Neural cell (in vitro differentiated cells): ENCODE measurements at regions not wholly inside any gene's neighbourhood (a gene's known extent, or its start where the extent isn't known, plus 50 kb on each side); places are given as distances from the start of the nearest gene placed in this dataset.

ENCODE experiments used
- H2AFZ ChIP-seq: fragments of 200-600, 300-800 bp; sonication (generic), shearing (Covaris generic); 2 replicates; pipeline ENCODE4 v1.6.0; 2014; ENCODE audit warnings: low read depth, mild to moderate bottlenecking, antibody characterized with exemption, low read length, moderate library complexity
- H3F3A ChIP-seq: fragments of 200-600 bp; shearing (Covaris generic); 2 replicates; pipeline ENCODE4 v1.6.1; 2016; ENCODE audit warnings: mild to moderate bottlenecking, moderate library complexity, mixed read lengths, antibody characterized with exemption, low read length; ENCODE audit not compliant: insufficient read depth, poor library complexity, severe bottlenecking
- H3K27ac ChIP-seq: fragments of 200-600, 300-800 bp; sonication (generic), shearing (Covaris generic); 2 replicates; pipeline ENCODE4 v1.5.1; 2014; ENCODE audit warnings: mild to moderate bottlenecking, low read length, moderate library complexity
- H3K27me3 ChIP-seq: fragments of 300-800, 200-600 bp; sonication (generic), shearing (Covaris generic); 2 replicates; pipeline ENCODE4 v1.6.0; 2014; ENCODE audit warnings: mild to moderate bottlenecking, low read depth, low read length, moderate library complexity; ENCODE audit not compliant: insufficient read depth
- H3K36me3 ChIP-seq: fragments of 300-800, 200-600 bp; sonication (generic), shearing (Covaris generic); 2 replicates; pipeline ENCODE4 v1.5.1; 2014; ENCODE audit warnings: mild to moderate bottlenecking, antibody characterized with exemption, low read length, moderate library complexity; ENCODE audit not compliant: insufficient read depth
- H3K4me2 ChIP-seq: fragments of 300-800, 200-600 bp; sonication (generic), shearing (Covaris generic); 2 replicates; pipeline ENCODE4 v1.6.0; 2014; ENCODE audit warnings: mild to moderate bottlenecking, low read length
- H3K4me3 ChIP-seq: fragments of 300-800, 200-600 bp; sonication (generic), shearing (Covaris generic); 2 replicates; pipeline ENCODE4 v1.5.1; 2014; ENCODE audit warnings: mild to moderate bottlenecking, low read length, moderate library complexity
- H3K79me2 ChIP-seq: fragments of 200-600 bp; shearing (Covaris generic); replicated peaks from 2 replicates; pipeline ENCODE4 v1.6.0; 2014; ENCODE audit warnings: mild to moderate bottlenecking, low read length, moderate library complexity; ENCODE audit not compliant: insufficient read depth
- H3K9ac ChIP-seq: fragments of 300-800, 200-600 bp; sonication (generic), shearing (Covaris generic); 2 replicates; pipeline ENCODE4 v1.6.1; 2016; ENCODE audit warnings: mild to moderate bottlenecking, low read length, mixed read lengths
- H3K9me2 ChIP-seq: fragments of 200-600 bp; shearing (Covaris generic); 2 replicates; pipeline ENCODE4 v1.6.1; 2016; ENCODE audit warnings: mild to moderate bottlenecking, low read length, mixed read lengths; ENCODE audit not compliant: insufficient read depth
- H3K9me3 ChIP-seq: fragments of 200-600, 300-800 bp; sonication (generic), shearing (Covaris generic); 2 replicates; pipeline ENCODE4 v1.6.1; 2016; ENCODE audit warnings: mild to moderate bottlenecking, mixed run types, low read length, moderate library complexity, mixed read lengths
- H4K20me1 ChIP-seq: fragments of 200-600 bp; shearing (Covaris generic); 2 replicates; pipeline ENCODE4 v1.6.1; 2016; ENCODE audit warnings: mild to moderate bottlenecking, mixed run types; ENCODE audit not compliant: insufficient read depth
- CTCF ChIP-seq: fragments of 450-650 bp; IDR thresholded peaks from 2 replicates; pipeline ENCODE4 v1.5.1; 2014; ENCODE audit warnings: antibody characterized with exemption, mild to moderate bottlenecking, moderate library complexity; ENCODE audit not compliant: poor library complexity, severe bottlenecking
- EP300 ChIP-seq: fragments of 450-650 bp; conservative IDR thresholded peaks from 2 replicates; pipeline ENCODE4 v1.6.1; 2014; ENCODE audit warnings: antibody characterized with exemption, mild to moderate bottlenecking, moderate library complexity; ENCODE audit not compliant: poor library complexity, severe bottlenecking
- EZH2 ChIP-seq: fragments of 200-600, 300-800 bp; shearing (Covaris generic), sonication (generic); IDR thresholded peaks from 2 replicates; pipeline ENCODE4 v1.6.1; 2014; ENCODE audit warnings: antibody characterized with exemption, low read length, borderline replicate concordance, mild to moderate bottlenecking; ENCODE audit not compliant: insufficient read depth, poor library complexity, severe bottlenecking
- MXI1 ChIP-seq: fragments of 450-650 bp; conservative IDR thresholded peaks from 2 replicates; pipeline ENCODE4 v1.6.1; 2014; ENCODE audit warnings: antibody characterized with exemption, mild to moderate bottlenecking; ENCODE audit not compliant: poor library complexity, severe bottlenecking
- POLR2AphosphoS5 ChIP-seq: IDR thresholded peaks from 2 replicates; pipeline ENCODE4 v1.6.1; 2012
- RAD21 ChIP-seq: fragments of 450-650 bp; conservative IDR thresholded peaks from 2 replicates; pipeline ENCODE4 v1.6.1; 2014; ENCODE audit warnings: antibody characterized with exemption, mild to moderate bottlenecking, moderate library complexity
- REST ChIP-seq: IDR thresholded peaks from 2 replicates; pipeline ENCODE4 v1.6.1; 2012; ENCODE audit warnings: borderline replicate concordance
- SMC3 ChIP-seq: fragments of 450-650 bp; conservative IDR thresholded peaks from 2 replicates; pipeline ENCODE4 v1.6.1; 2014; ENCODE audit warnings: antibody characterized with exemption, mild to moderate bottlenecking, moderate library complexity; ENCODE audit not compliant: poor library complexity
- TAF1 ChIP-seq: IDR thresholded peaks from 2 replicates; pipeline ENCODE4 v1.6.1; 2012; ENCODE audit warnings: low read depth

- Histone ChIP-seq H2AFZ (no peak overlapping the region), H3K9me2 (no peaks in the 10 kb centered on the region), H3K27ac (no peak overlapping the region), H3K79me2 (no peaks in the 10 kb centered on the region), H3K27me3 (no peaks in the 10 kb centered on the region), H3K4me3 (no peak overlapping the region), H4K20me1 (no peaks in the 10 kb centered on the region), H3K9me3 (no peaks in the 10 kb centered on the region), H3F3A (no peaks in the 10 kb centered on the region), H3K9ac (no peak overlapping the region), H3K36me3 (no peaks in the 10 kb centered on the region), H3K4me2 (no peak overlapping the region)
- no peak for TF ChIP-seq CTCF
- no peak for TF ChIP-seq REST
- TF ChIP-seq EZH2: no peak
- TF ChIP-seq POLR2AphosphoS5: no peak
- no peak for TF ChIP-seq SMC3
Measured at GRCh38 chr18:2139691-2140090, 431.6 kb downstream of the METTL4 start.

GRCh38 chr18:2143636-2144035 lies 427.7 kb downstream of the METTL4 start:
- Histone ChIP-seq H2AFZ (no peak overlapping the region), H3K79me2 (no peaks in the 10 kb centered on the region), H3K9ac (no peak overlapping the region), H3F3A (no peaks in the 10 kb centered on the region), H3K27me3 (no peaks in the 10 kb centered on the region), H4K20me1 (no peaks in the 10 kb centered on the region), H3K9me2 (no peaks in the 10 kb centered on the region), H3K9me3 (no peaks in the 10 kb centered on the region), H3K4me2 (no peak overlapping the region), H3K36me3 (no peaks in the 10 kb centered on the region), H3K27ac (no peak overlapping the region), H3K4me3 (no peak overlapping the region)
- TF ChIP-seq EZH2: no peak
- no peak for TF ChIP-seq MXI1
- no peak for TF ChIP-seq TAF1
- TF ChIP-seq EP300: no peak
- TF ChIP-seq RAD21: no peak
- no peak for TF ChIP-seq CTCF
- no peak for TF ChIP-seq REST
- no peak for TF ChIP-seq POLR2AphosphoS5
- TF ChIP-seq SMC3: no peak
